AG10803 (cell line): ENCODE measurements at regions not wholly inside any gene's neighbourhood (a gene's known extent, or its start where the extent isn't known, plus 50 kb on each side); places are given as distances from the start of the nearest gene placed in this dataset.

Source experiments
- DNase-seq: peaks from one replicate; pipeline ENCODE4 v3.0.0; 2010; ENCODE audit warnings: low read depth
- H3K4me3 ChIP-seq: 2 replicates; pipeline ENCODE4 v1.5.1; 2011; ENCODE audit warnings: mild to moderate bottlenecking, low read length, control low read depth
- CTCF ChIP-seq: conservative IDR thresholded peaks from 2 replicates; pipeline ENCODE4 v1.5.1; 2011; ENCODE audit warnings: mild to moderate bottlenecking, low read length, control low read depth, inconsistent platforms

DNA sequence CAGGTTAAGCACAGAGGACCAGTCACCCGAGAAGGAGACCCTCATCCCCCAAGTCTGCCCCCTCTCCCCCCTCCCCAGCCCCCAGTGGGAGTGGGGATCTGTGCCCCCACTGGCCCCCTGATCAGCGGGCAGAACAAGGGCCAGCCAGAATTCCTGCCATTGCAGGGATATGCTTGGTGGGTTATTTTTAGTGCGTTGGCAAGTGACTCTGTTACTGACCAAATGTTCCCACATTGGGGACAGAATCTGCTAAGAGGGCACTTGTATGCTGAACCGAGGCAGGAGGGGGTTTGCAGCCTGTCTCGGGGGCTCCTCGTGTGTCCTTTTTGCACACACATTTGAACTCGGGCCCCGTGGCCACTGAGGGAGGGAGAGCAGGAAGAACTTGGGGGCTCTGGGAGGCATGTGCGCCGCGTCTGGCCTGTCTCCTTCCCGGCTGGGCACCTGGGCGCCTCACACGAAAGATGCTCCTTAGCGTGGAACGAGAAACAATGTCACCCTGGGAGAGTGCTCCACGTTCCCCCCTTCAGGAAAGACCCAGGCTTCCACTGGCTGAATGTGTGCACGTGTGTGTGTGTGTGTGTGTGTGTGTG lies 66.4 kb upstream of the CASZ1 start:
- H3K4me3 ChIP-seq: no peak overlapping the region
- no peak for DNase-seq
- no peak for TF ChIP-seq CTCF

DNA sequence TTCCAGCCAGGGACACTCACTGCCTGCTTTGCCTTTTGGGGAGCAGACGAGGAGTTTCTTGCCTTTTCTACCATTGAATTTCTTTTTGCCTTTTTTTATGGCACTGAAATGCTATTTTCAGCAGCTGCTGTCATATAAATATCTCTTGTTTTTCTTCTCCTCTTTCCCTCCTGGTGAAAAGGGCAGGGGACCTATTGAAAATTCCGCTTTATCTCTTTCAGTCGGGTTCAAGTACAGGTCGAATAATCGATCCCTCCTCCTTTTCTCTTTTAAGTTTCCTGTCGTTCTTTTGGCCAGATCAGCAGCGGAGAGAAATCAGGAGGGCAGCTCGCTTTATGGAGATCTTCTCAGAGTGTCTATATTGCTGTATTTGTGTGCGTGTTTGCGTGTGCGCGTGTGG lies 67.4 kb upstream of the CASZ1 start:
- DNase-seq: no peak
- no peak for TF ChIP-seq CTCF
- no peak overlapping the region for H3K4me3 ChIP-seq

DNA sequence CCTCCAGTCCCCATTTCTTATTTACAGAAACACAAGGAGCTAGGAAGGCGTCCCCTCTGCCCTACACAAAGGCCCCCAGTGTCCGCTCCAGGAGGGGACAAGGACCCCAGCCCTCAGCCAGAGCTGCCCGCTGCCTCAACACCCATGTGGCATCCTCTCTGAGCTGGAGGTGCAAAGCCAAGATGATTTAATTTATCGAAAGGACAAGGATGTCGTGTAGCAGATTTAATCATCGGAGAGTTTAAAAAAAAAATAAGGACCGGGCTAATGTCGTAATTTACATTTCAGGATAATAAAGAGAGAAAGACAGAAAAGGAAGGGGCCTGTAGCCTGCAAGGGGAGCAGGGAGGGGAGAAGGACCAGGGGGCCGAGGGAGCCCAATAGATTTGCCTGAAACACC lies 68.3 kb upstream of the CASZ1 start:
- H3K4me3 ChIP-seq: no peak overlapping the region
- TF ChIP-seq CTCF: no peak
- no peak for DNase-seq

- H3K4me3 ChIP-seq: no peak overlapping the region
- no peak for DNase-seq
- TF ChIP-seq CTCF: no peak
These were observed 69.3 kb upstream of the CASZ1 start for GRCh38 chr1:10865518-10866320.

GRCh38 chr1:10866321-10867093 lies 70.1 kb upstream of the CASZ1 start:
- no peak for TF ChIP-seq CTCF
- DNase-seq: no peak
- H3K4me3 ChIP-seq: peak overlapping the region; percentile 38

DNA sequence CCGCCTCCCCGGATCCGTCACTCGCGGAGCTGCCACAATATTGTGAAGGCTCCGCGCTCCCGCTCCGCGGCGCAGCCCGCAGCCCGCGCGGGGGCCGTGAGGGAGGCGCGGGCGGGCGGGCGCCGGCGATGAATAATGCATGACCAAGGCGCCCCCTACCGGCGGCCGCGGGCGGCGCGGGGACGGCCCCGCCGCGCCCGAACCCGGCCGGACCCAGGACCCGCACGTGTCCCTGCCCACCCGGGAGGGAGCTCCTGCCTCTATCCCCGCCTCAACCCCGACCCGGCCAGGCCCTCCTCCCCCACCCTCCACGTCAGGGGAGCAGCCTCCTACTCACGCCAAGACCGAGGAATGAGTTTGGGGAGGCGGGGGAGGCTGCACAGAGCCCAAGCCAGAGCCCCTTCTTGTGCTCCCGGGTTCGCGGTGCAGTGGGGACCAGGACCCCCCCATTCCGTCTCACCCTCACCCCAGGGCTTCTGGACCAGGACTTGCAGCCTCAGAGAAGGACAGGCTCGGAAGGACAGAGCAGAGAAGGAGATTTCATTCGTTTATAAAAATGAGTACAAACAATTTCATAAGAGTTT lies 70.8 kb upstream of the CASZ1 start:
- no peak for TF ChIP-seq CTCF
- peak overlapping the region; percentile 50 for H3K4me3 ChIP-seq
- no peak for DNase-seq
